Fibroblast of skin of scalp (primary cell): ENCODE measurements at regions not wholly inside any gene's neighbourhood (a gene's known extent, or its start where the extent isn't known, plus 50 kb on each side); places are given as distances from the start of the nearest gene placed in this dataset.
"Not testable (repeated sequence)": the region's sequence is repeated elsewhere in the genome, so short reads cannot be mapped to it uniquely, and the experiment has no call there.

Source experiments
- DNase-seq: peaks from one replicate; pipeline ENCODE4 v3.0.0-alpha.2; 2013

DNA sequence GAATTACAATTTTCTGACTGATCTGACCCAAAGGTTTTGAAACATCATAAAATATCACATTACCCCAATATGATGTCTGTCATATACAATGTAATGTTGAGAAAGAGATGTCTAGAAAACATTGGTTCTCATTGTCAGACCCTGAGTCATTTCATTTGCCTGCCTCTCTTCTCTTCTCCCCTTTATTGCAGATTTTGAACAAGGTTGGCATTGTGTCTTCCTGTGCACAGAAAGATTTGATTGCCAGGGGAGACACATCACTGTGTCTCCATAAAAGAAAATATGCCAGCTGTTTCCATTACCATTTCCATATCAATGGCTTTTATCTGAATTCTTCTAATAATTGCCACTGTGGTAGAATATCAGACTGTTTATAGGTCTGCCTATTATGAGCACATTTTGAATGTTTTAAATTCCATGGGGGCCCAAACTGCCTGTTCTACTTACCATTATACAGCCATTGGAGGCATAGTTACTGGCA is 65.6 kb downstream of the IFI44 start:
- peak; percentile 84 for DNase-seq

DNA sequence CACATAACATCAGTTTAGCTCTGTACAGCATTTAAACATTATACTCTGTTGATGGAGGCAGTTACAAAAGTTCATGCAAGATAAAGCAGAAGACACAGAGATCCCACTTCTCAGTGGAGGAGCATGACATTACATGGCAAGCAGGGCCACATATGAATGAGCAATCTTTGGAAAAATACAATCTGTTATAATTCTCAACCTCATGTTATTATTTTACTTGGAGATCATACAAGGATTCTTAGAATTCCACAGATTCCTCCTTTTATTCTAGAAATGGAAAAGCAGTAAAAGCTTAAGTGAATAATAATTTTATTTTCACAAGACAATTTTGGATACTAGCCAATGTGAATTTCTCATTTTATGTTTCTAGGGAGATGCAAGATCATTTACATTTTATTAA is 66.6 kb downstream of the IFI44 start:
- DNase-seq, result peak; percentile 88

DNA sequence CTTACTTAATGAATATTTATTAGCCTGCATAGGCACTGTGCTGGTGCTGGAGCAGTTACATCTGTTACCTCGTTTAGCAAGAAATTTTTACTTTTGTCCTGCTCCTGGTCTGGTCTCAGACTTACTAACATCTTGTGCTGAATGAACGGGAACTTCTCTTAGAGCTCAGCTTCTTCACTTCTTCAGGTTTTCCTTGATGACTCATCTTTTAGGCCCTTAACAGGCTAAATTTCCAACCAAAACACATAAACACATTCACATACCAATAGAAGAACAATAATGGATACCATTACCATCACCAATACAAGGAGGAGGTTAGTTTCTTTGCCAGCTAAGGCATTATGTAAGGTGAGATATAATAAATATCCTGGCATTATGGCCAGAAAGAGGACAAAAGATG is 68.9 kb downstream of the IFI44 start:
- DNase-seq, result no peak

DNA sequence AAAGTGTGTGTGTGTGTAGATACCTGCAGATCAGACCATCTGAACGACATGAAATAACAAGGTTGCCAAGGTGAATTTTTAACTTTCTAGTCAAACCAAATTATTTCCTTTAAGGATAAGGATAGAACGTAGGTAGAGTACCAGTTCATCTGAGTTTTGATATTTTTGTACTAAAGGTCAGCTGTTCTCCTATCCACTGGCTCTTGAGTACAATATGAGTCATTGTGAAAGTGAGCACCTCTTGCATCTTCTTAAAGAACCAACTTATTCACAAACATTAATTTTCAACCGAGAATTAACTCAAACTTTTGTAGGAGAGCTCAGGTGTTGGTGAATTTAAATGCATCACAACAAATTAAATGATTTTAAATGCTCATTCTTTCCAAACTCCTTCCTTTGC is 71.5 kb downstream of the IFI44 start:
- DNase-seq, result no peak

DNA sequence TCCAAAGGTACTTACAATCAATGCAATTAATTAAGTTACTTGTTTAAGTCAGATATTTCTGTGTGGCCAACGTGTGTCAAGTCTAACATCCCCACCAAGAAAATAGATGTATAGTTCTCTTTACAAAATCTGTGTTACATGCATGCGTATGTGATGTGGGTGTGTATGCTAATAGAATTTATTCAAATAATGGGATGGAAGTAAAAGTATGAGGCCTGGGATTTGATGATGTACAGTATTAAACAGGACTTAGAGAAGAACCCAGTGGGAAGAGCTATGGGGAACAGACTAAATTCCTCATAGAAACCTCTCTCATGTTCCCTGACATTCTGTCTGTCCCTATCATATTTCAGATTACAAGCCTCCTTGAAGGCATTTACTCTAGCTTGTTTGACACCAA is 72.5 kb downstream of the IFI44 start:
- DNase-seq, result no peak

DNA sequence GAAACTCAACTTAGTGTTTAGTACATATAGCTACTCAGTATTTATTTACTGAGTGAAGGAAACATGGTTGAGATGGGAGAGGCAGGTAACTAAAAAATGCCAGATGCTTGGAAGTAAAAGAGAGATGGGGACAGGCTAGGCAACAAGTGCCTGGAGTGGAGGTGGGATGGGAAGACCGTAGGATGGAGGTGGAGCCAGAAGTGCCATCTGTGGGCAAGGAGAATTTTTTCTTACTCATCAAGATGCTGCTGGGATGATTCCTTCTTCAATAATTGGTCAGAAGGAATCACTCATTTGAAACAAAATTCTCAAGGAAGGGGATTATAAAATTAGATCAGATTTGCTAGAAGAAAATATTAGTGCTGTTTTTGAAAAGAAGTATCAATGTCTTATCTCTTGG is 72.9 kb downstream of the IFI44 start:
- DNase-seq, result peak; percentile 78

DNA sequence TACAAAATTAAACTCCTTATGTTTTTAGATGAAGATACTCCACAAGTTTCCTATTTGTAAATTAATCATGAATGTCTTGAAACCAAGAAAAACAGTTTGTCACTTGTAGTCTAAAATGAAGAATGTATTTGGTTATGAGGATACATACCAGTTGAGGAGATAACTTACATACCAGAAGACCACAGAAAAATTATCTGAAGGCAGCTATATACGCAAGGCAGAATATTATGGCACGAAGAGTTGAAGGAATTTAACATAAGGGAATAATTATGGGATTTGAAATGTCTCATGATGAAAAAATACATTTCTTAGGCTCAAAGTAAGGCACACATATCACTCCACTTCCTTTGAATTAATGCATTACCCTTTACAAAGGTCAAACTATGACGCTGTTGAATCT is 73.3 kb downstream of the IFI44 start:
- DNase-seq, result peak; percentile 94

DNA sequence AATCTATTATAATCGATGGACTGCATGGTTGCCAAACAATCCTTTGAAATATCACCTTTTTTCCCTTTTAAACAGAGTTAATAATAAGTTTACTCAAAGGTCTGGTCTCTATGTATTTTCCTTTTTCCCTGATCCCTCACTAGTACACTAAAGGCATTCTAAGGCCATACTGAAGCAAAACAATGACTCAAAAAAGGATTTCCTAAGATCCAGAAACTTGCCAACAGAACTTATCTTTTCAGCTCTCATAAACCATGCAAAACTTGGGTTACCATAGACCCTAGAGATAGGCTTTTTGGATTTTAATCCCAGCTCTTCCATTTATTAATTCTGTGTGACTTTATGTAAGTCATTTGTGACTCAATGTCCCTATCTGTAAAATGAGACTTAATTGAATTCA is 77.1 kb downstream of the IFI44 start:
- no peak for DNase-seq

DNA sequence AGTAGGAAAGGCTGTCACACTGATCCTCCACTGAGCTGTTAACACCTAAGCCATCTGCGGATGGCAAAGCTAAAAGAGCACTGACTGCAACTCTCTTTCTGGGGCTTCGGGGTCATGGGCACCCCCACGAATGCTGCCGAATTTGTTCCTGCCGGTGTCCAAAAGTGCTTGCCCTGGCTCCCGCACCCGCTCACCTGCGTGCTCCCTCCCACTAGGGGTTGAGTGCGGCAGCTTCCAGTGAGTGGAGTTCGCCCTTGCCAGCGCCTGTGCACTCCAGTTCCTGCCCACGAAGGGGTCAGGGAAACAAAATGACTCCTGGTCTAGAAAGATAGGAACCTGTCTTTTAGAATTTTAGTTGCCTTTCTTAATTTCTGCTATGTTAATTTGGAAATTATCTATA is 78.7 kb downstream of the IFI44 start:
- no peak for DNase-seq

DNA sequence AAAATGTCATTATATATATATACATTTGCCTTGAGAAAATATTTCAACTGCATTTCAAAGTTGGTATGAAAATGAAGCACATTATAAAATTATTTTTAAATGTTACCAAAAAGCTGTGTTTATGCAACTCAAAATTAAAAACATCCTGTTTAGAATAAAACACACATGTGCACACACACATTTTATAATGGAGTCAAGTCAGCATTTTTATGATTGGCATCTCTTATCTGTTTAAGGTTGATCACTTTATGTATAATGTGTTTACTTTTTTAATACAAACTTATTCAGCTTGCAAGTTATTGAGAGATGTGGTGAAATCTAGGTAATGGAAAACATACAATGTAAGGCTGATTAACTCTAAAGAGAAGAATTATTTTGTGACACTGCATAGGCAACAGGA is 80.4 kb downstream of the IFI44 start:
- no peak for DNase-seq

DNA sequence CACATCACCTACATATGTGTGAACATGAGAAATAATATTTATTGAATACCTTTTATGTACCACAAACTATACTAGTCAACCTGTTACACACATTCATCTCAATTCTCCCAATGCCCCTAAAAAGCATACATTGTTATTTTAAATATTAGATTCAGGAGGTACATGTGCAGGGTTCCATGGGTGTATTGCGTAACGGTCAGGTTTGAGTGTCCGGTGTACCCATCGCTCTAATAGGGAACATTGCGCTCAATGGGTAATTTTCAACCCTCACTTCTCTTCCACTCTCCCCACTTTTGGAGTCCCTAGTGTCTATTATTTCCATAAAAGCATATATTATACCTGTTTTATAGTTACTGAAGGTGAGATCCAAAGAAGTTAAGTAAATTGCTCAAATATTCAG is 82.0 kb downstream of the IFI44 start:
- DNase-seq, result no peak

DNA sequence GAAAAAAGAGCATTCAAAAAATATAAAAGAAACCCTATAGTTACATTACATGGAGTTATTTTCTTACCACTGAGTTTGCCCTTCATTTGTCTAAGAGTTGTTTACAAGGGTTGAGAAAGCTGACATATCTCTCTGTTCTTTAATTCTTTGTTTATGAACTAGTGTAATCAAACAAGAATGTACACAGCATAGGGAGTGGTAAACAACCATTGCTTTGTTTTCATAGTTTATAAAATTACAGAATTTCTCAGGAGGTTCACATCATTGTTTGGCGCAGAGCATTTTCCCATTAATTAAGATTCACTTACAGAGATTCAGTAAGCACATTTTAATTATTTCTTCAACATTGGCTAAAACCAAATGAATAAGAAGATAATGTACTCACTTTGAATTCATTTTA is 87.6 kb downstream of the IFI44 start:
- no peak for DNase-seq

DNA sequence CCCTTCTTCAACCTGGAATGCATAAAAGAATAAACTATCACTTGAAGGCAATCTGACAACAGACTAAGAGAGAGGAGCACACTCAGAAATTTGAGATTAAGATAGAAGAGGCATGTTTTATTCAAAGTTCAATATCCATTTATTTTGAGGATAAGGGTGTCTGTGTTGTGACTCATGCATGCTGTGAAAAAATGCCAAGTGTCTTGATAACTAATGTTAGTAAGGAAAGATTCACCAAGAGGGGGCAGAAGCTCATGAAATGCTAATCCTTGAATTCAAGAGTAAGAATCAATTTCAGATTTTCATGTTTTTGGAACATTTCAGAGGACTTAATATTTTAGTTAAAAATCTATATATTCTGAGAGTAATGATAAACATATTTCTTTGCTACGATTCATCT is 94.0 kb downstream of the IFI44 start:
- DNase-seq, result peak; percentile 68

DNA sequence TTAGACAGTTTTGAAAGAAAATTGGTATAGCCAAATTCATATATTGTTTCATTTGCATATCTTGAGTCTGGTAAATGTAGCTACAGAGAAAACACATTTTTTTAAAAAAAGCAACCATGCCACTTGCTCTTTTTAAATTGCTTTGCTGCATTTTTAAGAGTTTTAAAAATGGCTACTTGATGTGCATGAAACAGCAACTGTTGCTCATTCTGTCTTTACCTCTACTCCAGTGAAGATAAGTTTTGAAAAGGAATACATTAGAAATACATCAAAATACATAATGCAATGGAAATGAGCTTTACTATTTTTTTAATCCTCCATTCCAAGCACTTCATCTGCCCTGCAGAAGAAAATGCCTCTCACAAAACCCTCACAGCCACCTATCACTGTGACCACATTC is 95.5 kb downstream of the IFI44 start:
- no peak for DNase-seq

DNA sequence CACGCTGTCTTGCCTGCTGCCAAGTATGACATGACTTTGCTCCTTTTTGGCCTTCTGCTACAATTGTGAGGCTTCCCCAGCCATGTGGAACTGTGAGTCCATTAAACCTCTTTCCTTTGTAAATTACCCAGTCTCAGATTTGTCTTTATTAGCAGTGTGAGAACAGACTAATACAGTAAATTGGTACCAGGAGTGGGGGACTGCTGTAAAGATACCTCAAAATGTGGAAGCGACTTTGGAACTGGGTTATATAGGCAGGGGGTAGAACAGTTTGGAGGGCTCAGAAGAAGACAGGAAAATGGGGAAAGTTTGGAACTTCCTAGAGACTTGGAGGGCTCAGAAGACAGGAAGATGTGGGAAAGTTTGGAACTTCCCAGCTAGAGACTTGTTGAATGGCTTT is 104.0 kb downstream of the IFI44 start:
- DNase-seq, result not testable (repeated sequence)

DNA sequence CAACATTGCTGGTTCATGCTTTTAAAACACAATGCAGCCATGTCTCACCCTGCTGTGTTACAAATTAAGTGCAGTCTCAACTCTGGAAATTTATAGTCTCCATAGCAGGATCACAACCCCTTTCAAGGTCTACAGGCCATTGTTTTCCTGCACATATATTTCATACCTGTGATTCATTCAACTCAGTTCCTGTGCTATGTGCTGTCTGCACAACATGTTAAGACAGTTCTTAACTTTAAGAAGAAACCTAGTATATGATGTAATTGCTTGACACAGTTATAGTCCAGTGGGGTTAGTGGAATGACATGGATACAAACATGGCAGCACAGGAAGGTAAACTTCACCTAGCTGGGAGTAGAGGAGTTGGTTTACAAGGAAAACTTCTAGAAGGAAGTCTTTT is 106.4 kb downstream of the IFI44 start:
- no peak for DNase-seq

DNA sequence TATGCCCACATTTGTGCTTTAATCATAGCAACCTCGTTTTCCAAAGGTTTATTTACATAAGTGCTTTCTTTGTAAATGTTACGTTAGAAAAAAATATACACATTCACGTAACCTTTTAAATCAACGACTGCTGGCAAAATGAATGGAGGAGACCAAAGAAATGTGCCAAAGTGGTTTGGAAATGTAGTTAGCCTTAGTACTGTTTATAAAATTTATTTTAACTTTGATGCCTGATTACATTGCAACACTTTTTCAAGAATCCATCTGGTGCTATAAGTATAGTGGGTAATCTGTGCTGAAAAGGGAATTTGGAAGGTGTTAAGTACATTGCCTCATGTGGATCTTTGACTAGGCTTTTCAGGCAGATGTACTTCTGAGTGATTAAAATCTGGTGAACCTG is 108.9 kb downstream of the IFI44 start:
- DNase-seq, result no peak

DNA sequence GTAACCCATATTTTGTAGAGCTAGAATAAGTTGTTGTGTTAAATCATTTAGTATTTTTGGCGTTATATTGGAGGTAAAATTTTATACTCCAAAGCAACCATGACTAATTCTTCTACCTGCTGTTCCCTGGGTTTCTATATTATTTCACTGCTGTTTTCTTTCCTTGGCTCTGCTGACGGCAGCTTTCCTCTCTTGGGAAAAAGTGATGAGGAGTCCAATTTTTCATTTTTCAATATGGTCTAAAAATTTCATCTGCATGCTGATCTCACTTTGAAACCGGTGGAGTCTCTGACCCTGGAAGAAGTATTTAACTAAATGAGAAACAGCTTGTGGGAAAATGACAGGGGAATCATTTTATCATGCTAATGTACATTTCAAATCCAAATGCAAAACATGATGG is 110.2 kb downstream of the IFI44 start:
- DNase-seq, result no peak

DNA sequence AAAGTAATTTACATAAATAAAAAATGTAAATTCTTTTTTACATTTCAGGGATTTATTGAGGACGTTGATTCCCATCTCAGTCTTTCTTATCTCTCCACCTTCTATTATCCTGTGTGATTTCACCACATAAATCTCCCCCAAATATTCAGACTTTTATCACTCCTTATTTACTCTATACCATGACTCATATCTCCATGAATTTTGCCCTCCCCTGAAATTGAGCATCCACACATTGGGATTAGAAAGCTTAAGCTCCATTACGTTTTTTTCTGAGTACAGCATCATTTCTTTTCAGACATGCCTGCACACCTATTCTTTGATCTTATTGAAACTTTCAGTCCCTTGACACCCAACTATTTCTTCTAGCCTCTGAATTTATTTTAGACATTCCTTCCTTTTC is 111.2 kb downstream of the IFI44 start:
- DNase-seq, result peak; percentile 30

DNA sequence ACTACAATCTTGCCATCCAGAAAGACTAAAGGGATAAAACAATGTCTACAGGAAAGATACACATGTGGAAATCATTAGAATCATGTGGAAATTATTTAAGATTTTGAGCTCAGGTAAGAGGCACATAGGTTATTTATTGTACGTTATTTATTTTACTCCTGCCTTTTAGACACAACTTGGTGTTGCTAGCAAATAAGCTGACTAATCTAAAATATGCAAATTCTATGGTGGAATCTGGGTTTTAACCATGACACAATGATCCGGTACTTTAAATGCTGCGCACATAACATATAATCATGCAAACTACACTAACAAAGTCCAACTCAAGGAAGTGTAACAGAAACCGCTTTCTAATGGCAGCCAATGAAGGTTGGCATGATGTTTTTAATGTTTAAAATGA is 112.5 kb downstream of the IFI44 start:
- DNase-seq, result no peak

DNA sequence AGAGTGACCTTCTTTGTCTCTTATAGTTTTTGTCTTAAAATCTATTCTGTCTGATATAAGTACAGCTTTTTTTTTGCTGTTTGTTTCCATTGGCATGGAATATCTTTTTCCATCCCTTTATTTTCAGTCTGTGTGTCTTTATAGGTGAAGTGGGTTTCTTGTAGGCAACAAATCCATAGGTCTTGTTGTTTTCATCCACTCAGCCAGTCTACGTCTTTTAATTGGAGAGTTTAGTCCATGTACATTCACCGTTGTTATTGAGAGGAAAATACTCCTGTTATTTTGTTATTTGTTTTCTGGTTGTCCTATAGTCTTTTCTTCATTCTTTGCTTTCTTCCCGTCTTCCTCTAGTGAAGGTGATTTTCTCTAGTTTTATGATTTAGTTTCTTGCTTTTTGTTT is 115.9 kb downstream of the IFI44 start:
- DNase-seq, result no peak

DNA sequence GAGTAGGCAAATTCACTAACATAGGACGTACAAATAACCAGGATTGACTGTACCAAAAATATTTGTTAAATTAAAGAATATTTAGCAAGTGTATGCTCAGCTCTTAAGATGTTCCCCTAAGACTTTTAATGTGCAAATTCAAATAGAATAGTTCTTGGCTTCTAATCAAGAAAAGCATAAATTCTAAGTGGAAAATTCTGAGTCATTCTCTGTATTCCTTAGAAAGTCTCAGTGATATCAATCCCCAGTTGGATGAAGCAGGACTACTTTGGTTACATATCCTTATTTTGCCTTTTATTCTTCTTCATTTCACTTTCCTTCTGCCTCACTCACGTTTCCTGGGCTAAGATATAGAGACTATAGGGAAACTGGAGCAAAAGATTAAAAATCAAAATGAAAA is 130.2 kb downstream of the IFI44 start:
- peak; percentile 68 for DNase-seq

DNA sequence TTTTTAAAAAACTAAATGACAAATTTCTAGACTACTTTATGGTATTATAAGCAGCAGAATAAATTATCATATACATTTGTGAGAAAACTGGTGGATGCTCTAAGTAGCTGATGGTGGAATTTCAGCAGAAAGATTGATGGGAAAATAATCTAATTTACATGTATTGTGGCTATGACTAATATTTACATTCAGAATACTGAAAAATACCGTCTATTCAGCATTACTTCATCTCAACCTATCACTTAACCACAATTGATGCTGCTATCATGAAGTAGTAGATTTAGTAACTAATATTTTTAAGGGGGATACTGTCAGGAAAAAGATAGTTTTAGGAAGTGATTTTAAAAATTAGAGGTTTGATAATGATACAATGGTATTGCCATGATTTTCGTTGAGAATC is 137.9 kb downstream of the IFI44 start:
- peak; percentile 39 for DNase-seq

DNA sequence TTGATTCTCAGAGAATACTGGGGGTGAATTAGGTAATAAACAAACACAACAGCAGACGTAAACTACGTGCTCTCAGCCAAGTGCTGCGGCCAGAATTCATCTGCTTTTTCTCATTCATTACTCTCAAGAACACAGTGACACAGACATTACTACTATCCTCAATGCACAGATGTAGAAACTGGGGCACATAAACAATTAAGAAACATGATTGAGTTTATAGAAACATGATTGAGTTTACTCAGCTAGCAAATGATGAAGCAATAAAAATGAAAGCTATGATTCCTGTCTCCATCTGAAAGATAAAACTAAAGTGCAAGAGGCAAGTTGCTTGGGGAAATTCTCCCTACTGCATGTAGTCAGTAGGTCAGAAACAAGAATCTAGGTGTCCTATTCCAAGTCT is 140.5 kb downstream of the IFI44 start:
- no peak for DNase-seq

DNA sequence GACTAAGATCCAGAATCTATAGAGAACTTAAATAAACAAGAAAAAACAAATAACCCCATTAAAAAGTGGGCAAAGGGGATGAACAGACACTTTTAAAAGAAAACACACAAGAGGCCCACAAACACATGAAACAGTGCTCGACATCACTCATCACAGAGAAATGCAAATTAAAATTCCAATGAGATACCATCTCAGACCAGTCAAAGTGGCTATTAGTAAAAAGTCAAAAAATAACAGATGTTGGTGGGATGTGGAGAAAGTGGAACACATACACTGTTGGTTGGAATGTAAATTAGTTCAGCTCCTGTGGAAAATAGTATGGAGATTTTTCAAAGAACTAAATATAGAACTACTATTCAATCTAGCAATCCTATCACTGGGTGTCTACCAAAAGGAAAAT is 143.1 kb downstream of the IFI44 start:
- peak; percentile 73 for DNase-seq
